ENCODE measurements at regions not wholly inside any gene's neighbourhood (a gene's known extent, or its start where the extent isn't known, plus 50 kb on each side); places are given as distances from the start of the nearest gene placed in this dataset.
"Not testable (repeated sequence)": the region's sequence is repeated elsewhere in the genome, so short reads cannot be mapped to it uniquely, and the experiment has no call there.

DNA sequence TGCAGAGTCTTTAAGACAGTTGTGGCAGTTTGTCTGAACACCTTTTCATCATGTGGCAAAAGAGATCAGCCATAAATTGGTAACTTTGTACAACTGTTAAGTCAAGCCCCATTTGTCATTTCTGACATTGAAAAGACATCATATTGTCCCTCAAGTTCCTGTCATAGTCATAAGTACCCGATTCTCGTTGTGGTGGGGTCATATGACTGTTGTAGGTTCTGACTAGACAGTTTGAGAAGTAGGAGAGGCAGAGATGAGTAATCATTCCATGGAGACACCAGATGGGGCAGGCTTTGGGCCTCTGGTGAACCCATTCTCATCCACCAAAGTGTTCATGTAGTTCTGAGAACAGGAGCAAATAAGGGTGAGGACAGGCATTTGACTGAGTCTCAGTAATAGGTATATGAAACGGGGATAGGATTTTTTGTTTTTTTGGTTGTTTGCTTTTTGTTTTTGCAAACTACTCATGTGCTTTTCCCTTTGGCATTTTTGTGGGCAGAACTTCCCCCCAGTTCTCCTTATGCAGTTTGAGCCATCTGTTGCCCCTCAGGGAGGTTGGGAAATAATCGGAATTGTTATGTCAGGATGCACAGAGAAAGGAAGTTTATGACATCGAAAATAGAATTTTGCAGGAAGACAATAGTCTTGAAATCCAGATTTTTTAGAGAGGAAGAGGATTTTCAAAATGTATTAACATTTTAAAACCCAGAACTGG lies 86.9 kb upstream of the KCNE2 start:
- DNase-seq: no peak

DNA sequence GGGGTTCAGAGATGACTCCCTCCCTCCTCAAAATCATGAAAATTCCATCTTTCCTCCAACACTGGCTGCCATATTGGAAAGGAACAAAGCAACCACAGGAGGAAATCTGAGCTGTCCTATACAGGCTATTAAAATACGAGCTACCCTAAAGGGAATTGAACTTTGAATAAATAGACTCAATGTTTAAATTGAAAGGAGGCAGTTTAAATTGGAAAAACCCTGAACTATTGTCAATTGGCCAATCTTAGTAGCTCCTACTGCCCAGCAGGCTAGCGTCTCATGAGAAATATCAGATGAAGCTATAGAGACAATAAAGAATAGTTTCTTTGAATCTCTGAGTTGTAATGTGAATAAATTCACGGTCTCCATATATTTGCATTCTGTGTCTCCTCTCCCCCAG lies 85.4 kb upstream of the KCNE2 start:
- DNase-seq: no peak

DNA sequence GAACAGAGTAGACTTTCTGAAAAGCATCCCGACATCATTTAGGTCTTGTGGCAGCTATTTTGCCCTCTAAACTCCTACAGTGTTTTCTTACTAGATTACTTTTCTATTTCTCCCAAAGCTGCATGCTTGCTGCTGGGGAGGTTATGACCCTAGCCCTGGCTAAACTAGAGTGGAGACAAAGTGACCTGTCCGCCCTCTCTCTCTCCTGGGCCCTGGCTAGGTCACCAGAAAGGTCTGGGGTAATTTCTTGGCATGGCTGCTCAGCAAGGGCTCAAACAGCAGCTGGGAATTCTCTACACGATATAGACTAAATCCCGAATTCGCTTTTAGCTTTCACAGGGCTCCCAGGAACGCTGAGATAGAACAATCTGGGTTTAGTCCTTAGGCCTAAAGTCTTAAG lies 84.5 kb upstream of the KCNE2 start:
- no peak for DNase-seq

DNA sequence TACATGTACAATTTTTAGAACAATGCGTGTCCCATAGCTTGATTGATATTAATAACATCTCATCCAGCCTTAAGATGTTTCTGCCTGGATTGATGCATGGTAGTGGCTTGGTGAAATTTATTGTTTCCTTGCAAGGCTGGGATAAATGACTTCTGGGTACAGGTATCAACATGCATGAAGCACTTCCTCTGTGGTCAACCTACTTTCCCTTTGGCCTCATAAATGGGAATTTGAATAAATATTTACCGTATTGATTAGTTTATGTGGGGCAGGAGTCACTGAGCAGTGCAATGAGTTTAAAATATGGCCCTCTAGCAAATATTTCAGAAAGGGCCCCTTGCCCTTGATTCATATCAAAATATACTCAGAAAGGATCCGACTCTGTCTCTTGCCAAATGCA lies 83.9 kb upstream of the KCNE2 start:
- no peak for DNase-seq

DNA sequence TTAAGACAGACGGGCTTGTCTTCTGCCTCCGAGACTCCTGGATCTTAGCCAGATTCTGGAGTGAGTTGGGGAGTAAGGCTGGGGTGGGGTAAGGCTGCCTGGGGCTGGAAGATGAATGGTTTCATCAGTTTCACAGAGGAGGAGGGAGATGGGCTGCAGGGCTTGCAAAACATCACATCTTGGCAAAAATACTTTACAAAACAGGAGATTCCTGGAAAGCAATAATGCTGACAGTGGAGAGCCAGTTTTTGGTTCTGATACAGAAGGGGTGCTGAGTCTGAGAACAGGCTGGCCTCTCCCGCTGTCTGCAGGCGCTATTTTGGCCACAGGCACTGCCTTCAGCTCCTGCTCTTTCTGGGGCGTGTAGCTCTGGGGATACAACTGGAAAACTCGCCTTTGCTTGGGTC lies 83.4 kb upstream of the KCNE2 start:
- DNase-seq: no peak

DNA sequence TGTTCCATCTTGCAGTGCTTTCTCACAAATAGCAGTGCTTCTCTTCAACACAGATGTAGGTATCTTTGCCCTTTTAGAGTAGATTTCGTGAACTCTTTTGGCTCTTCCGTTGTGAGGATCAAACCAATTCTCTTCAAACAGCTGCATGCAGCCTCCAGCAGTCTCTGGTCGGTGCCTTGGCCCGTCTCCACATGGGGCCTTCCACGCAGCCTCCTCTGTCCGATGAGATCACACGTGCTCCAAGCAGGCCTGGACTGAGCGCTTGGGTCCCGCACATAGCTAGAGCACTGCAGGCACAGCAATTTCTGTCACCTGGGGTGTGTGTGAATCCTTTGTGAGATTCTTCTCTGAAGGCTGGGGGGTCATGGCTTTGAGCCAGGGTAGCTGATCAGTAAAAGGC lies 82.8 kb upstream of the KCNE2 start:
- no peak for DNase-seq

DNA sequence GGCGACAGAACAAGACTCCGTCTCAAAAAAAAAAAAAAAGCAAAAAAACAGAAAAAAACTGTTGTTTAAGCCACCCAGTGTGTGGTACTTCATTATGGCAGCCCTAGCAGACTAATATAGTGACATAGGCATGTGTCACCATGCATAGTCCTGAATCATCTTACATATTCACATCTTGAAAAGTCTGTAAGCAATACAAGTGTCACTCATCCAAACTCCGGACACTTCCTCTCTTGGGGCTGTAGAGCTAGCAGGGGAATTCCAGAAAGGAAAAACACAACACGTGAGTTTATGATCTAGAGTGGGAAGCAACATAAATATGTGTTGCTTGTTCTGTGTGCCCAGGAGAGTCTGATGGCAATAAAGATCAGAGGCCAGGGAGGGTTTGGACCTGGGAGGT lies 81.6 kb upstream of the KCNE2 start:
- DNase-seq: no peak

DNA sequence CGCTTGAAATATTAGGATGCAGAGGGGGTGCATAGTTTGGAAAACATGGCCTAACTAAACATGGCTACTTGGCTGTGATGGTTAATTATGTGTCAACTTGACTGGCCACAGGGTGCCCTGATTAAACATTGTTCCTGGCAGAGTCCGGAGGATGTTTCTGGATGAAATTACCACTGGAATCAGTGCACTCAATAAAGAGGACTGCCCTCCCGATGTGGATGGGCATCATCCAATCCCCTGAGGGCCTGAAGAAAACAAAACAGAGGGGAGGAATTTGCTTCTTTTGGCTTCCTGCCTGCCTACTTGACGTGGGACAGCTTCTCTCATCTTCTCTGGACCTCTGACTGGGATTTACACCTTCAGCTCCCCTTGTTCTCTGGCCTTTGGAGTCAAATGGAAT lies 79.1 kb upstream of the KCNE2 start:
- DNase-seq: no peak

DNA sequence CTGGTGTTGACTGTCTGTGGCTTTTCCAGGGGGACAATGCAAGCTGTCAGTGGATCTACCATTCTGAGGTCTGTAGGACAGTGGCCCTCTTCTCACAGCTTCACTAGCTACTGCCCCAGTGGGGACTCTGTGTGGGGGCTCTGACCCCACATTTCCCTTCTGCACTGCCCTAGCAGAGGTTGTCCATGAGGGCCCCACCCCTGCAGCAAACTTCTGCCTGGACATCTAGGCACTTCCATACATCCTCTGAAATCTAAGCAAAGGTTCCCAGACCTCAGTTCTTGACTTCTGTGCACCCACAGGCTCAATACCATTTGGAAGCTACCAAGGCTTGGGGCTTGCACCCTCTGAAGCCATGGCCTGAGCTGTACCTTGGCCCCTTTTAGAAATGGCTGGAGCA lies 75.8 kb upstream of the KCNE2 start:
- not testable (repeated sequence) for DNase-seq

DNA sequence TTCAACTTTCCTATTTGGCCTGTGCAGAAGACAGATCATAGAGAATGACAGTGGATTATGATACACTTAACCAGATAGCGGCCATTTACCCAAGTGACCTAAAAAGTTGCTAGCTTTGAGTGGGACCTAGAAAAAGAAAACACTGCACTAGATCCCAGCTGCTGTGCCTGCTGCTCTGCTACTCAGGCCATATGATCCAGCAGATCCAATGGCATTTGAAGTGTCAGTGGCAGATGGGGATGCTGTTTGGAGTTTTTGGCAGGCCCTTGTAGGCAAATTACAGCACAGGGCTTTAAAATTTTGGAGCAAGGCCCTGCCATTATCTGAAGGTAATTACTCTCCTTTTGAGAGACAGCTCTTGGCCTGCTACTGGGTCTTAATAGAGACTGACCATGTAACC lies 74.0 kb upstream of the KCNE2 start:
- no peak for DNase-seq

DNA sequence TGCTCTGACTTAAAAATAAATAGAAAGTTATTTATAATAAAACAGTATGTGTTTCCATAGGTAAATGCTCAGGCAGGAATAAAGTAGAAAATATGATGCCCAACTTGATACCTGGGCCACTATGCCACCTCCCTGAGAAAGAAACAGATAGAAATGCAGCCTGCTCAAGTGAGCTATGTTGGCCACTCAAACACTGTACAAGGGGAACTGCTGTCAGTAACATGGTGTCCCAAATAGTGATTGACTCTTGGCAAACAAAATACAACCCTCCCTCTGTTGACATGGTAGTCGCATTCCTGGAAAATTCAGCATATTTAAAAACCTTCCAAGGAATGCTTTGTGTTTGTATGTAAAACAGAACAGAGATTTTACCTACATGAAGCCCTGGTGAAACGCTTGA lies 66.9 kb upstream of the KCNE2 start:
- DNase-seq: no peak

DNA sequence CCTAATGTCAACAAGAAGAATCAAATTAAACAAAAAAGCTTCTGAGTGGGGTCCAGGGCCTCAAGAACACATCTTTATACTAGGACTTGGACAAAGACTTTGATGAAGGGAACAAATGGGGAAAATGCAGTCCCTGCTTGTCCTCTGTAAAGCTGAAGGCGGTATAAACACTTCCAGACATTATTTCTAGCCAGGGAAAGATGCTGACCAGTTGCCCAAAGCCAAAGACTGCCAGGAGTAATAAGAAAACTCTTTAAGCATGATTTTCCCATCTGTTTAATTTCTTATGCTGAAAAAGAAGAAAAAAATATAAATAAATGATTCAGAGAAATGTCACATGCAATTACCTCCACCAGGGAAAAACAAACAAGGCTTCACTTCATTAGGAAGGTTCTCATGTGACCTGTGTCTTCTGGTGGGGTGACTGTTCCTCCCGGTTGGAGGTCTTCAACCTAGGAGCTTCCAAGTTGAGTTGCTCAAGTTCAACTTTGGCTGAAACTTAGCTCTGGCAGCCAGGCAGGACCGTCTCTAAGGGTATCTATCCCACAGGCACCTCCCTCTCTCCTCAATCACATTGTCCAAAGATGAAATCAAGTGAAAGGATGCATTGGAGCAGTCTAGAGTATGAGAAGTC lies 65.2 kb upstream of the KCNE2 start:
- no peak for DNase-seq

DNA sequence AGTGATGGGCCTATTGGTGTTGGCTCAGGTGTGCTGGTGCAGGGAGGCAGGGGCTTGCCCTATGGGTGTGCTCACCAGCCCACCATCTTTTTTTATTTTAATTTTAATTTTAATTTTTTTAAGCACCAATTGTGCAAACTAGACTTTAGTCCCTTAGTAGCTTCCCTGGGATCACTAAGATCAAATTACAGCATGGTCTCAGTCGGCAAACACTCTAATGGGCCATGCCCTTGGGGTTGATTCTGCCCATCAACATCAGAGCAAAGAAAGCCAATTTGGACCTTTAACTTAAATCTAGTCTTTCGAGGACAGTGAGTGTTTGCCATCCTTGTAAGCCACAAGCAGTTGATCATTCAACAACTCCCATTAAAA lies 64.7 kb upstream of the KCNE2 start:
- no peak for DNase-seq

DNA sequence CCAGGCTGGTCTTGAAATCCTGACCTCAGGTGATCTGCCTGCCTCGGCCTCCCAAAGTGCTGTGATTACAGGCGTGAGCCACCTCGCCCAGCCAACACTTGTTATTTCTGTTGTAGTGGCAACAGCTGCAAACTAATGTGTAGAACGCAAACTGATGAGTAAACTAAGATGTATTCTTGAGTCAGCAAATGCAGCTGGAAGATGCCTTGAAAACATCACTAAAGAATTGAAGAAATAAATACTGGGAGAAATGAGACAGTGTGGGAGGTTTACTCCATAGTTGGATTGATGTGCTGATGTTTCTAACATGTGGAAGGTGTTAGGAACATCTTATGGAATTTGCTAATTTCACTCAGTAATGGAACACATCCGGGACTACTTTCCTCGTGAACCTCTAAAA lies 61.3 kb upstream of the KCNE2 start:
- no peak for DNase-seq

DNA sequence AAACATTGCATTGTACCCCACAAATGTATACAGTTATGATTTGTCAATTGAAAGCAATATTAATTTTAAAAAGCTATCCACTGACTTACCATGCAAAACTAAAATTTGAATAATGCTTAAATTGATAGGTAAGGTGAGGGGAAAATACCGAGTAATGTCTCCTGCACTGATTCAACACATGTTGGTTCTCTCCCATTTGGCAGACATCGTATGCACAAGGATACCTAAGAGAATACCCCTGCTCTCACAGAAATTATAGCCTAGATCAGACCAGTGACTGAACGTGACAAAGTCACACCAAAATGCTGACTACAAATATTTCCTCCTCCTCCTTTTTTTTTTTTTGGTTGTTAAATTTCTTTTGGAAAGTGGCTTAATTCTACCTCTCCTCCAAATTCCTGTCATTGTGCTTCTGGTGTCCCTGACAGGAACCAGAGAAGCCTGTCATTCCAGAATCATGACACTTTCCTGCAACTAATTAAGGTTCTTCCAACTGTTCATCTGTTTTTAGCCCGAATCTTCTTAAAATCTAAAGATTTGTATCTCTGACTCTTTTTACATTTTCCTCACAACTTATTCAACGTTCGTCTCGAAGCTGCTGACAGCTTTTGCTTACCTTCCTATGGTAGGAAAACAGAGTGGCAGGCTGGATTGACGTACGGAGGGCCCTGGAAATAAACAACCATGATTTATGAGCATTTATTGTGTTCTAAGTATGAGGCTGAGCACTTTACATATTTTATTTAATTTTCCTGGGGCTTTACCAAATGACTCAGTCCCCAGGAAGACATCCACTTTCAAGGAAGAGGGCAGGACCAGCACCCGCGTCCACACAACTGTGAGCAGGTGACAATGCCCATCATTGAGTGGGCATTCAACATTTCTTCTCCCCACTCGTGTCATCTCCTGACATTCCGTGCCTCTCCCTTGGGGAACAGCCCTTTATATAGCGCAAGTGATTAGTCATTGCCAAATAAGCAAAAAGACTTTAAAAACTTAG lies 57.9 kb upstream of the KCNE2 start:
- DNase-seq: no peak

DNA sequence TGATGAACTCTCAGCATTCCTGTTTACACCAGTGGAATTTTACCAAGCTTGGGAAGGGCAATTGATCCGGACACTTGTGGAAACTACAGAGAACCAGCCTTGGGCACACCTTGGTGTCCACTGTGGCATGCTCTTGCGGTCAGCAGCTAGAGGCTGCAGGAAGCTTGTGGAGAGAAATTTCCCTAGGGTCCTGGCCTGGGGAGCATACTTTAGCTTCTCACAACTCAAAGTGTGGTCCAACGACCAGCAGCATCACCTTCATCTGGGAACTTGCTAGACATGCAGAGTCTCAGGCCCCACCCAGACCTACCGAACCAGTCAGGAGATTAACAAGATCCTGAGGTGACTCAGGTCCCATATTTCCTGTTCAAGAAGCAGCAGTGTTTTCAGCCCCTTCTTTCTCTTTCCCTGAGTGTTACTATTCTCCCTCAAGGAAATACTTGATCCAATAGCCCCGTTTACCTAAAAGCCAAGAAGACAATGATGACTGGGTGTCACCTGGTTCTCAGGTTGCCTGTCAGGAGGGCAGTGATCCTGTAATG lies 55.7 kb upstream of the KCNE2 start:
- DNase-seq: no peak

DNA sequence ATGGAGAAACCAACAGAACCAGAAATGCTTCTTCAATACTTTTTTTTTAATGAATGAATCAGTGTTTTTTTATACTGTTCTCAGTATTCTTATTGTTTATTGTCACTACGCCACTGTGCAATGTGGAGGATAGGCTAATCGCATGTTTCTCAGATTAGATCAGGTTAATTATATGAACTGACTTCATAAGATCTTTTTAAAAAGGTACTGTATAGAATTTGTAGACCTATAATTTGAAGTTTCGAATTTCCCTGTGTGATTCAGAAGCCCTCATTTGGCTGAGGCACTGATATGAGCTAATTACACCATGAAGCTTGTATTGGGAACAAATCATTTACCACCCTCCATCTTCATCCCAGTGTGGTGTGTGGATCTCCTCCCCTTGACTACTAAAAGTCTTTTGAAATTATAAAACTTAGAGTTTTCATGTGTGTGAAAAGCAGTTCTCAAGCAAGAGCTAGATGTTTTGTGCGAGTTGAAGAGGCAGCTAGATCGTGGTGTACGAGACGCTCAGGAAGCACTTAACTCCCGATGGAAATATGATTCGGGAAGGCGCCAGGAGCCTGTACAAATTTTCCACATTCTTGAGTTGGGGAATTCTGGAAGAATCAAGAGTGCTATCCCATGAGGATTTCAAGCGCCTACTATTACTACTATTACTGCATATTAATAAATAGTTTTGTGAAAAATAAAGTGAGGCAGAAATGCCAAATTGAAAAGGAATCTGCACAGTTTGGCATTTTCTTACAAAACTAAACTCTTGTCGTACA lies 52.1 kb upstream of the KCNE2 start:
- DNase-seq: no peak

DNA sequence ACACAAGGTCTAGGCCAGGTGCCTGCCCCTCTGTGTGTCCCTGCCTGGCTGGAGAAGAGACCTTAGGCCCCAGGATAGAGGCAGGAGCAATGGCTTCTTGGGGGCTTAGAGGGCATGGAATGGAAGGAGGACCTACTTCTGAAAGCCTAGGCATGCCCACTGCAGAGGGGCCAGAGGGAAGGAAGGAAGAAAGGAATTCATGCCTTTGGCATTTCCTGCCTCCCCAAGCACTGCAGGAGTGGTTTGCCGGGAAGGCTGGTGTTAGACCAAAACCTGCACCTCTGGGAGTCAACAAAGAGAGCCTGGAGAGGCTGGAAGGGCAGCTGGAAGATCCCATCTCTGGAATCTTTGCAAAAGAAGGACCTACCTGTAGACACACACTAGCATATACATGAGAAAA lies 50.7 kb upstream of the KCNE2 start:
- DNase-seq: no peak

Measured in NCI-H774 (cell line).